ENCODE measurements at regions not wholly inside any gene's neighbourhood (a gene's known extent, or its start where the extent isn't known, plus 50 kb on each side); places are given as distances from the start of the nearest gene placed in this dataset.

DNA sequence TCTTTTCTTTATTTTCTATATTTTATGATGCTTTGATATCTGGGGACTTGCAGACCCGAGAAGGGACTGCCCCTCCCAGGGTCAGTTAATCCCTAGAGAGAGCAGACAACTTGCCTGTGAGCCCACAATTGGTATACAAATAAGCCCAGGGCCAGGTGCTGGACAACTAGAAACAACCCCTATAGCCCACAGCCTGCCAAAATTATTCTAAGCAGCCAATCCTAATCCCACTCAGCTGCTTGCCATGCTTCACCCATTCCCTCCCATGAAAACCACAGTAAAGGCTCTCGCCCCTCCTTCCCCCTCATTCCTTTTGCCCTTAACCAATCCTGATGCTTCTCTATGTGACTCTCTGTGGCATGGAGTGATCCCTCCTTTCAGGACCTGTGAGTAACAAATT lies 380.7 kb downstream of the RBM43 start:
- TF ChIP-seq, protein P1, sequence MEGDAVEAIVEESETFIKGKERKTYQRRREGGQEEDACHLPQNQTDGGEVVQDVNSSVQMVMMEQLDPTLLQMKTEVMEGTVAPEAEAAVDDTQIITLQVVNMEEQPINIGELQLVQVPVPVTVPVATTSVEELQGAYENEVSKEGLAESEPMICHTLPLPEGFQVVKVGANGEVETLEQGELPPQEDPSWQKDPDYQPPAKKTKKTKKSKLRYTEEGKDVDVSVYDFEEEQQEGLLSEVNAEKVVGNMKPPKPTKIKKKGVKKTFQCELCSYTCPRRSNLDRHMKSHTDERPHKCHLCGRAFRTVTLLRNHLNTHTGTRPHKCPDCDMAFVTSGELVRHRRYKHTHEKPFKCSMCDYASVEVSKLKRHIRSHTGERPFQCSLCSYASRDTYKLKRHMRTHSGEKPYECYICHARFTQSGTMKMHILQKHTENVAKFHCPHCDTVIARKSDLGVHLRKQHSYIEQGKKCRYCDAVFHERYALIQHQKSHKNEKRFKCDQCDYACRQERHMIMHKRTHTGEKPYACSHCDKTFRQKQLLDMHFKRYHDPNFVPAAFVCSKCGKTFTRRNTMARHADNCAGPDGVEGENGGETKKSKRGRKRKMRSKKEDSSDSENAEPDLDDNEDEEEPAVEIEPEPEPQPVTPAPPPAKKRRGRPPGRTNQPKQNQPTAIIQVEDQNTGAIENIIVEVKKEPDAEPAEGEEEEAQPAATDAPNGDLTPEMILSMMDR (IDR thresholded peaks at IDR 0.05): no peak
- no peak for TF ChIP-seq POLR2A (IDR thresholded peaks at IDR 0.05)

Data from prostate gland (tissue), 2 donors.